ENCODE measurements at regions not wholly inside any gene's neighbourhood (a gene's known extent, or its start where the extent isn't known, plus 50 kb on each side); places are given as distances from the start of the nearest gene placed in this dataset.

DNA sequence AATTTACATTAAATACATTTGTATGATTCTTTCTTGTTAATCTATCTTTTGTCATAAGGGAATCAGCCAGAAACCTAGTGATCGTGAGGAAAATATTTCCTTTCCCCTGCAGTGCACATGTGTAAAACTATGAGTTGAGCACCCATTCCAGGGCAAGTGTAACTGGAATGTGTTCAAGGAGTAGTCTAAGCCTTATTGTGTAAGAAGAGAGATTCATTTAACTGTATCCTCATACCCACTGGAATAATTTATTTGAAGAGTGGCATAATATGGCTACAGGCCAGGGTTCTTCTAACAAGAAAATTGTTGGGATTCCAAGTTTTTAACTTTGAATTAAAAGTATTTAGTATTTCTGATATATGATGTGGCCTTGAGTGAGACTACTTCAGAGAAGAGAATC, 1692.7 kb downstream of the EFNA5 start:
- H3K27ac Mint-ChIP-seq (ENCODE audit: low read depth, unreplicated experiment) = no peak overlapping the region
- intact Hi-C loops (cut with micrococcal nuclease) = no loop called here
- H3K4me1 Mint-ChIP-seq (ENCODE audit: insufficient read depth, unreplicated experiment) = no peaks in the 10 kb centered on the region
- no TSS peak for BruUV-seq (replicated peaks)
- no peak for DNase-seq (ENCODE audit: unreplicated experiment)
- no peaks in the 10 kb centered on the region for H3K27me3 Mint-ChIP-seq (ENCODE audit: insufficient read depth, unreplicated experiment)
- ChIA-PET POLR2A (no interaction called here), CTCF (no interaction called here)
- no peak overlapping the region for H3K4me3 Mint-ChIP-seq (ENCODE audit: unreplicated experiment)
- peaks cover 7% of the 10 kb centered on the region for H3K9me3 Mint-ChIP-seq (ENCODE audit: unreplicated experiment)
- H3K36me3 Mint-ChIP-seq (ENCODE audit: insufficient read depth, unreplicated experiment) = no peaks in the 10 kb centered on the region
- TF ChIP-seq, protein P1, sequence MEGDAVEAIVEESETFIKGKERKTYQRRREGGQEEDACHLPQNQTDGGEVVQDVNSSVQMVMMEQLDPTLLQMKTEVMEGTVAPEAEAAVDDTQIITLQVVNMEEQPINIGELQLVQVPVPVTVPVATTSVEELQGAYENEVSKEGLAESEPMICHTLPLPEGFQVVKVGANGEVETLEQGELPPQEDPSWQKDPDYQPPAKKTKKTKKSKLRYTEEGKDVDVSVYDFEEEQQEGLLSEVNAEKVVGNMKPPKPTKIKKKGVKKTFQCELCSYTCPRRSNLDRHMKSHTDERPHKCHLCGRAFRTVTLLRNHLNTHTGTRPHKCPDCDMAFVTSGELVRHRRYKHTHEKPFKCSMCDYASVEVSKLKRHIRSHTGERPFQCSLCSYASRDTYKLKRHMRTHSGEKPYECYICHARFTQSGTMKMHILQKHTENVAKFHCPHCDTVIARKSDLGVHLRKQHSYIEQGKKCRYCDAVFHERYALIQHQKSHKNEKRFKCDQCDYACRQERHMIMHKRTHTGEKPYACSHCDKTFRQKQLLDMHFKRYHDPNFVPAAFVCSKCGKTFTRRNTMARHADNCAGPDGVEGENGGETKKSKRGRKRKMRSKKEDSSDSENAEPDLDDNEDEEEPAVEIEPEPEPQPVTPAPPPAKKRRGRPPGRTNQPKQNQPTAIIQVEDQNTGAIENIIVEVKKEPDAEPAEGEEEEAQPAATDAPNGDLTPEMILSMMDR (IDR thresholded peaks at IDR 0.05; ENCODE audit: unreplicated experiment) = no peak

DNA sequence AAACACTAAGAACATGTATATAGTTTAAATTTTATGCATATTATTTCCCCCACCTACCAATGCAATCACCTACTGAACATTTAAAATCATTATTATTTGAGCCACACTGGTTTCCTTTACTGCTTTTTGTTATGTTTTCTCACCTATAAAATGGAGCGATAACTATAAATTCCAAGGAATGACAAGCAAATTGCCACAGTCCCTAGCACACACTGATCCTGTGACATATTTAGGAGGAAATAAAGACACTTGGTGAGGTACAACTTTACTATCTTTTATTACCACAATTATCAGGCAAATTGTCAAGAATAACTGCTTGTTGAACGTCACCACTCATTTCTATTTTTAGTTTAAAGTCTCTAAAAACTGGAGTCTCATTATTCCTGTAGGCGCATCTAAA, 1693.6 kb downstream of the EFNA5 start:
- intact Hi-C loops (cut with micrococcal nuclease) = no loop called here
- no TSS peak for BruUV-seq (replicated peaks)
- no peaks in the 10 kb centered on the region for H3K4me1 Mint-ChIP-seq (ENCODE audit: insufficient read depth, unreplicated experiment)
- no peaks in the 10 kb centered on the region for H3K27me3 Mint-ChIP-seq (ENCODE audit: insufficient read depth, unreplicated experiment)
- H3K27ac Mint-ChIP-seq (ENCODE audit: low read depth, unreplicated experiment) = no peak overlapping the region
- H3K4me3 Mint-ChIP-seq (ENCODE audit: unreplicated experiment) = no peak overlapping the region
- ChIA-PET POLR2A (no interaction called here), CTCF (no interaction called here)
- H3K36me3 Mint-ChIP-seq (ENCODE audit: insufficient read depth, unreplicated experiment) = no peaks in the 10 kb centered on the region
- DNase-seq (ENCODE audit: unreplicated experiment) = no peak
- peaks cover 7% of the 10 kb centered on the region for H3K9me3 Mint-ChIP-seq (ENCODE audit: unreplicated experiment)
- TF ChIP-seq, protein P1 (IDR thresholded peaks at IDR 0.05; ENCODE audit: unreplicated experiment) = no peak

DNA sequence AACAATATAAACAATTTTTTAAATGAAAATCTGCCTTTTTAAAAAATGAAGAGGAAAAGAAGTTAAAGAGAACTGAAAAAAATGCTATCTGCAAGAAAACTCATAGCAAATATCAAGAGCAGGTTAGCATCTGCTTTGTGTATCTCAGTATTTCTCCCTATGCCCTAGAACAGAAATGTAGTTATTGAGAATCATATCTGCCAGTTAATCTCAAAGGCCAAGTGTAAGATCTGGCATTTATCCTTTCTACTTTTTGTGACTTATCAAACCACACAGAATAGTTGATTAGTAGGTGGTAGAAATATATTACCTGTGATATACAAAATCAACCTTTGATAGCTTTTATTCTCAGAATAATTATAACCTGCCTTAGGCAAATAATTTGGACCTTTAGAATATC, 1699.8 kb downstream of the EFNA5 start:
- no peak for DNase-seq (ENCODE audit: unreplicated experiment)
- Mint-ChIP-seq H3K27me3 (ENCODE audit: insufficient read depth, unreplicated experiment) (no peaks in the 10 kb centered on the region), H3K36me3 (ENCODE audit: insufficient read depth, unreplicated experiment) (no peaks in the 10 kb centered on the region), H3K9me3 (ENCODE audit: unreplicated experiment) (peaks cover 11% of the 10 kb centered on the region), H3K27ac (ENCODE audit: low read depth, unreplicated experiment) (no peak overlapping the region), H3K4me1 (ENCODE audit: insufficient read depth, unreplicated experiment) (no peaks in the 10 kb centered on the region), H3K4me3 (ENCODE audit: unreplicated experiment) (no peak overlapping the region)
- POLR2A ChIA-PET = no interaction called here
- no TSS peak for BruUV-seq (replicated peaks)
- TF ChIP-seq, protein P1 (IDR thresholded peaks at IDR 0.05; ENCODE audit: unreplicated experiment) = no peak
- CTCF ChIA-PET = no interaction called here
- intact Hi-C loops (cut with micrococcal nuclease) = no loop called here

DNA sequence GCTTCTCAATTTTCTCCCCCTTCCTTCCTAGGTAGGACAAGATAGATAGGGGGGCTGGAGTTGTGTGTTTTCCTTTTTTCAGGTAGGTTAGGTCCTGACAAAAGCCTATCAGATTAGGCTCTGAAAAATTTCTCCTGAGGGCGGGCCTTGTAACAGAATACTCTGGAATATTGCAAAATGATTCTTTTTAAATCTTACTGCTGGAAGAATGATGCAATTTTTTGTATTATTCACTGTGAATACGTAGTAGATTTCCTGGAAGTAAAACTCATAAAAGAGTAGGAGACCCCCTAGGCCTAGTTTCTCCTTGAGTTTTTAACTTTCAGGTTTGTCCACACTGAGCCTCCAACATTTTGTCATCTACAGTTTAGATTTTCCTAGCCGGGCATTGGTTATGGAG, 1701.8 kb downstream of the EFNA5 start:
- BruUV-seq (replicated peaks) = no TSS peak
- peak; percentile 45 for DNase-seq (ENCODE audit: unreplicated experiment)
- H3K4me1 Mint-ChIP-seq (ENCODE audit: insufficient read depth, unreplicated experiment) = no peaks in the 10 kb centered on the region
- ChIA-PET POLR2A (no interaction called here), CTCF (no interaction called here)
- no peak overlapping the region for H3K4me3 Mint-ChIP-seq (ENCODE audit: unreplicated experiment)
- peaks cover 11% of the 10 kb centered on the region for H3K9me3 Mint-ChIP-seq (ENCODE audit: unreplicated experiment)
- TF ChIP-seq, protein P1 (IDR thresholded peaks at IDR 0.05; ENCODE audit: unreplicated experiment) = no peak
- intact Hi-C loops (cut with micrococcal nuclease) = no loop called here
- H3K27me3 Mint-ChIP-seq (ENCODE audit: insufficient read depth, unreplicated experiment) = no peaks in the 10 kb centered on the region
- no peaks in the 10 kb centered on the region for H3K36me3 Mint-ChIP-seq (ENCODE audit: insufficient read depth, unreplicated experiment)
- H3K27ac Mint-ChIP-seq (ENCODE audit: low read depth, unreplicated experiment) = peak overlapping the region; percentile 28

Data from MCF 10A (cell line).